A673 (cell line): ENCODE measurements at regions not wholly inside any gene's neighbourhood (a gene's known extent, or its start where the extent isn't known, plus 50 kb on each side); places are given as distances from the start of the nearest gene placed in this dataset.
"Not testable (repeated sequence)": the region's sequence is repeated elsewhere in the genome, so short reads cannot be mapped to it uniquely, and the experiment has no call there.

Experiments
- BruUV-seq: library from RNA; stranded (reverse); fragments of 400-500 nt; replicated peaks from 2 replicates; lab custom pipeline; 2021; lab: Mats Ljungman, UMichigan
- CTCF ChIA-PET: fragments of 300-600 bp; sonication (Branson Sonifier 250); formaldehyde crosslinking; loops from one replicate; lab custom pipeline; 2022; ENCODE audit warnings: antibody characterized with exemption; lab: Charles Lee
- POLR2A ChIA-PET: fragments of 300-600 bp; sonication (Branson Sonifier 250); formaldehyde crosslinking; loops from one replicate; lab custom pipeline; 2022; ENCODE audit warnings: antibody characterized with exemption; ENCODE audit not compliant: low non-redundant PET; lab: Charles Lee
- DNase-seq: peaks from one replicate; pipeline ENCODE4 v3.0.0-alpha.2; 2015; ENCODE audit warnings: low spot score
- H3K27ac ChIP-seq: fragments of 200-600 bp; sonication (generic); 2 replicates; pipeline ENCODE4 v1.5.1; 2016; ENCODE audit warnings: mixed run types, low read depth, mild to moderate bottlenecking, mixed read lengths, antibody characterized with exemption, low read length; ENCODE audit not compliant: poor library complexity, severe bottlenecking
- H3K27me3 ChIP-seq: fragments of 200-600 bp; sonication (generic); replicated peaks from 2 replicates; pipeline ENCODE4 v1.6.1; 2017; ENCODE audit warnings: mixed run types, low read depth, mild to moderate bottlenecking, mixed read lengths, antibody characterized with exemption, low read length; ENCODE audit not compliant: insufficient read depth, poor library complexity
- H3K36me3 ChIP-seq: fragments of 200-600 bp; sonication (generic); 2 replicates; pipeline ENCODE4 v1.6.1; 2016; ENCODE audit warnings: mixed run types, mild to moderate bottlenecking, mixed read lengths, antibody characterized with exemption, low read length; ENCODE audit not compliant: insufficient read depth, poor library complexity, severe bottlenecking
- H3K4me1 ChIP-seq: fragments of 200-600 bp; sonication (generic); 2 replicates; pipeline ENCODE4 v1.6.1; 2017; ENCODE audit warnings: mixed run types, mild to moderate bottlenecking, mixed read lengths, antibody characterized with exemption, low read length; ENCODE audit not compliant: insufficient read depth, poor library complexity, severe bottlenecking
- H3K4me3 ChIP-seq: fragments of 200-600 bp; sonication (generic); 2 replicates; pipeline ENCODE4 v1.5.1; 2016; ENCODE audit warnings: low read depth, mixed run types, mild to moderate bottlenecking, mixed read lengths, low read length; ENCODE audit not compliant: poor library complexity, severe bottlenecking
- H3K9me3 ChIP-seq: fragments of 200-600 bp; sonication (generic); 2 replicates; pipeline ENCODE4 v1.6.1; 2016; ENCODE audit warnings: mixed run types, low read depth, mild to moderate bottlenecking, mixed read lengths, antibody characterized with exemption, low read length; ENCODE audit not compliant: poor library complexity, severe bottlenecking
- EZH2 ChIP-seq: fragments of 200-600 bp; sonication (generic); IDR thresholded peaks from 2 replicates; pipeline ENCODE4 v1.6.1; 2017; ENCODE audit warnings: borderline replicate concordance, low read depth, mild to moderate bottlenecking, mixed read lengths, antibody characterized with exemption, low read length; ENCODE audit not compliant: poor library complexity, severe bottlenecking
- intact Hi-C: fragments of 100-400 bp; cut with micrococcal nuclease; formaldehyde crosslinking; loops from one replicate; pipeline ENCODE4 v1.10.0; 2022; ENCODE audit not compliant: unreplicated experiment
- TF ChIP-seq, protein P1 (sequence below): fragments of 300-800, 200-600 bp; sonication (generic); conservative IDR thresholded peaks from 2 replicates; pipeline ENCODE4 v1.5.1; 2017; ENCODE audit warnings: low read depth, mild to moderate bottlenecking, antibody characterized with exemption, low read length, moderate library complexity, mixed read lengths

- no TSS peak for BruUV-seq
- H3K4me3 ChIP-seq, result no peak overlapping the region
- no peak overlapping the region for H3K27ac ChIP-seq
- ChIA-PET CTCF (no interaction called here), POLR2A (no interaction called here)
- no peak for DNase-seq
- no peak for TF ChIP-seq EZH2
- no peaks in the 10 kb centered on the region for H3K36me3 ChIP-seq
- no peaks in the 10 kb centered on the region for H3K4me1 ChIP-seq
- peaks cover 26% of the 10 kb centered on the region for H3K27me3 ChIP-seq
- H3K9me3 ChIP-seq, result no peaks in the 10 kb centered on the region
- intact Hi-C loops, result no loop called here
Observed at GRCh38 chr7:8327199-8327598, 65.2 kb upstream of the ICA1 start.

DNA sequence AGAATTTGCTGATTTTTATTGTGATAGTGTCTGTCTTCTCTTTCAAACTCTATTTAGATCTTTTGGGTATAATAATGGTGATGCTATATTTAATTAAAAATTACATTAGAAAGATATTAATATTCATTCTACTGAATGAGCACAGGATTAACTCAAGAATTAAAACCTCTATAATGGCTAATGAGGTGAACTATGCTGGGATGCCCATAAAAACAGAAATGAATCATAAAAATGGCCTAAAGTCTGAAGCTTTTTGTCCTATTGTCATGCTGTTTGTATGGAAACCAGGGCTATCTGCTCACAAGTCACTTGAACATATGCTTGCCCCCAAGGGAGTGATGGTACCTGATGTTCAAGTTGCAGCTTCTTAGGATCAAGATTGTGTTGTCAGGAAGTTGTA, 76.2 kb upstream of the ICA1 start:
- POLR2A ChIA-PET, result no interaction called here
- Histone ChIP-seq H3K27me3 (peaks cover 34% of the 10 kb centered on the region), H3K4me1 (no peaks in the 10 kb centered on the region), H3K36me3 (no peaks in the 10 kb centered on the region), H3K27ac (no peak overlapping the region), H3K4me3 (no peak overlapping the region), H3K9me3 (no peaks in the 10 kb centered on the region)
- intact Hi-C loops, result no loop called here
- no TSS peak for BruUV-seq
- DNase-seq, result no peak
- TF ChIP-seq, protein P1, sequence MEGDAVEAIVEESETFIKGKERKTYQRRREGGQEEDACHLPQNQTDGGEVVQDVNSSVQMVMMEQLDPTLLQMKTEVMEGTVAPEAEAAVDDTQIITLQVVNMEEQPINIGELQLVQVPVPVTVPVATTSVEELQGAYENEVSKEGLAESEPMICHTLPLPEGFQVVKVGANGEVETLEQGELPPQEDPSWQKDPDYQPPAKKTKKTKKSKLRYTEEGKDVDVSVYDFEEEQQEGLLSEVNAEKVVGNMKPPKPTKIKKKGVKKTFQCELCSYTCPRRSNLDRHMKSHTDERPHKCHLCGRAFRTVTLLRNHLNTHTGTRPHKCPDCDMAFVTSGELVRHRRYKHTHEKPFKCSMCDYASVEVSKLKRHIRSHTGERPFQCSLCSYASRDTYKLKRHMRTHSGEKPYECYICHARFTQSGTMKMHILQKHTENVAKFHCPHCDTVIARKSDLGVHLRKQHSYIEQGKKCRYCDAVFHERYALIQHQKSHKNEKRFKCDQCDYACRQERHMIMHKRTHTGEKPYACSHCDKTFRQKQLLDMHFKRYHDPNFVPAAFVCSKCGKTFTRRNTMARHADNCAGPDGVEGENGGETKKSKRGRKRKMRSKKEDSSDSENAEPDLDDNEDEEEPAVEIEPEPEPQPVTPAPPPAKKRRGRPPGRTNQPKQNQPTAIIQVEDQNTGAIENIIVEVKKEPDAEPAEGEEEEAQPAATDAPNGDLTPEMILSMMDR, result no peak
- TF ChIP-seq EZH2, result no peak
- CTCF ChIA-PET, result no interaction called here

- Histone ChIP-seq H3K36me3 (no peaks in the 10 kb centered on the region), H3K27me3 (peaks cover 38% of the 10 kb centered on the region), H3K4me3 (no peak overlapping the region), H3K27ac (no peak overlapping the region), H3K9me3 (no peaks in the 10 kb centered on the region), H3K4me1 (no peaks in the 10 kb centered on the region)
- CTCF ChIA-PET, result no interaction called here
- POLR2A ChIA-PET, result no interaction called here
- no TSS peak for BruUV-seq
- intact Hi-C loops, result no loop called here
- TF ChIP-seq, protein P1, result no peak
- no peak for TF ChIP-seq EZH2
- no peak for DNase-seq
Observed at GRCh38 chr7:8343556-8343955, 81.6 kb upstream of the ICA1 start.

- H3K36me3 ChIP-seq, POLR2A ChIA-PET, H3K4me1 ChIP-seq, BruUV-seq, H3K9me3 ChIP-seq, intact Hi-C loops, DNase-seq, CTCF ChIA-PET, H3K4me3 ChIP-seq, H3K27ac ChIP-seq: not testable (repeated sequence)
- H3K27me3 ChIP-seq, result peaks cover 19% of the 10 kb centered on the region
Observed at GRCh38 chr7:8347395-8347794, 85.4 kb upstream of the ICA1 start.

DNA sequence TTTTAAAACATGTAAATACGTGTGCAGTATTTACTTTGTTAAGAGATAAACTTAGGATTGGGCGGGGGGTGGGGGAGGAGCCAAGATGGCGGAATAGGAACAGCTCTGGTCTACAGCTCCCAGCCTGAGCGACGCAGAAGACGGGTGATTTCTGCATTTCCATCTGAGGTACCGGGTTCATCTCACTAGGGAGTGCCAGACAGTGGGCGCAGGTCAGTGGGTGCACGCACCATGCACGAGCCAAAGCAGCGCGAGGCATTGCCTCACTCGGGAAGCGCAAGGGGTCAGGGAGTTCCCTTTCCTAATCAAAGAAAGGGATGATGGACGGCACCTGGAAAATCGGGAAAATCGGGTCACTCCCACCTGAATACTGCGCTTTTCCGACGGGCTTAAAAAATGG, 81.8 kb upstream of the NXPH1 start:
- CTCF ChIA-PET, H3K27ac ChIP-seq, H3K4me3 ChIP-seq, DNase-seq, H3K9me3 ChIP-seq, intact Hi-C loops, POLR2A ChIA-PET, H3K27me3 ChIP-seq, H3K36me3 ChIP-seq, BruUV-seq, H3K4me1 ChIP-seq: not testable (repeated sequence)
